H1 (cell line): ENCODE measurements at regions not wholly inside any gene's neighbourhood (a gene's known extent, or its start where the extent isn't known, plus 50 kb on each side); places are given as distances from the start of the nearest gene placed in this dataset.

ENCODE experiments used
- CREB1 ChIP-seq: IDR thresholded peaks from 2 replicates; pipeline ENCODE4 v1.6.1; 2012; ENCODE audit warnings: inconsistent platforms
- GTF2F1 ChIP-seq: IDR thresholded peaks from 2 replicates; pipeline ENCODE4 v1.6.1; 2012; ENCODE audit warnings: low read depth, low read length, improper control_type of control experiment, borderline replicate concordance
- MAFK ChIP-seq: IDR thresholded peaks from 2 replicates; pipeline ENCODE4 v1.6.1; 2012; ENCODE audit warnings: low read depth, mild to moderate bottlenecking, improper control_type of control experiment, low read length
- YY1 ChIP-seq: IDR thresholded peaks from 2 replicates; pipeline ENCODE4 v1.6.1; 2011; ENCODE audit warnings: low read depth, mild to moderate bottlenecking, low read length

DNA sequence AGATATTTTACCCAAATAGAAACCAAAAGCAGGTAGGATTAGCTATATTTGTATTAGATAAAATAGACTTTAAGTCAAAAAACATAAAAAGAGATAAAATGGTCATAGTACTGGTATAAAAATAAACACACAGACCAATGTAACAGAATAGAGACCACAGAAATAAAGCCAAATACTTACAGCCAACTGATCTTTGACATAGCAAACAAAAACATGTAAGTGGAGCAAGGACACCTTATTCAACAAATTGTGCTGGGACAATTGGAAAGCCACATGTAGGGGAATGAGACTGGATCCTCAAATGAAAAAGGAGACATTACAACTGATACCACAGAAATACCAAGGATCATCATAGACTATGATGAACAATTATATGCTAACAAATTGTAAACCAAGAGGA, 94.5 kb upstream of the SIRPG start:
- TF ChIP-seq MAFK (no peak), CREB1 (no peak), GTF2F1 (no peak), YY1 (no peak)
